ENCODE measurements at regions not wholly inside any gene's neighbourhood (a gene's known extent, or its start where the extent isn't known, plus 50 kb on each side); places are given as distances from the start of the nearest gene placed in this dataset.

GRCh38 chr10:78859769-78860168 lies 209.0 kb upstream of the ZMIZ1 start:
- TF ChIP-seq, protein P1, sequence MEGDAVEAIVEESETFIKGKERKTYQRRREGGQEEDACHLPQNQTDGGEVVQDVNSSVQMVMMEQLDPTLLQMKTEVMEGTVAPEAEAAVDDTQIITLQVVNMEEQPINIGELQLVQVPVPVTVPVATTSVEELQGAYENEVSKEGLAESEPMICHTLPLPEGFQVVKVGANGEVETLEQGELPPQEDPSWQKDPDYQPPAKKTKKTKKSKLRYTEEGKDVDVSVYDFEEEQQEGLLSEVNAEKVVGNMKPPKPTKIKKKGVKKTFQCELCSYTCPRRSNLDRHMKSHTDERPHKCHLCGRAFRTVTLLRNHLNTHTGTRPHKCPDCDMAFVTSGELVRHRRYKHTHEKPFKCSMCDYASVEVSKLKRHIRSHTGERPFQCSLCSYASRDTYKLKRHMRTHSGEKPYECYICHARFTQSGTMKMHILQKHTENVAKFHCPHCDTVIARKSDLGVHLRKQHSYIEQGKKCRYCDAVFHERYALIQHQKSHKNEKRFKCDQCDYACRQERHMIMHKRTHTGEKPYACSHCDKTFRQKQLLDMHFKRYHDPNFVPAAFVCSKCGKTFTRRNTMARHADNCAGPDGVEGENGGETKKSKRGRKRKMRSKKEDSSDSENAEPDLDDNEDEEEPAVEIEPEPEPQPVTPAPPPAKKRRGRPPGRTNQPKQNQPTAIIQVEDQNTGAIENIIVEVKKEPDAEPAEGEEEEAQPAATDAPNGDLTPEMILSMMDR (IDR thresholded peaks at IDR 0.05; ENCODE audit: low read depth, low read length): no peak
- no peak for DNase-seq (ENCODE audit: low read depth in 1 of 2, low spot score in 1 of 2)

DNA sequence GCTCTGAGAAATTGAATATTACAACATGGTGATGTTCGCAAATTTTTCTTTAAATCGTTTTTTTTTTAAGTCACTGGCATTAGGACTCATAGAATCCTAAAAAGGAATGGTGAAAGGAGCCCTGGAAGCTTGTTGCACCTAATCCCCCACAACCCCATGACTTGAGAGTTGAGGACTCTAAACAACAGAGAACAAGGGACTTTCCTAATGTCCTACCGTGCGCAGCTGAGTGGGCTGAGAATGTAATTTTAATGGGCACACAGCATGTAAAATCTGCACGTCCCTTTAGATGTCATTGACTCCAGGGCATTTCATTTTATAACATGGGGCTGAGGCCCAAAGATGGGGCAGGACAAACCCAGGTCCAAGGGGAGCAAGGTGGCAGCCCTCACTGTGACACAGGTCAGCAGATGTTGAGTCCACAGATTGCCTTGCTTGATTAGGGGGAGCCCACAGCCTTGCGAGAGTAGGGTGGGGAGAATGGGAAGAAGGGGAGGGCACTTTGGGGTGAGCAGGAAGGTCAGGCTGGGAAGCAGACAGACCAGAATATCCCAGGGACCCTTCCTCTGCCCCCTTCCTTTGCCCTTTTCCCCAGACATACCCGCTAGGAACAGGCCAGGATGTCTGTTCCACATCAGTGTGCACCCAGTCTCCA lies 208.4 kb upstream of the ZMIZ1 start:
- TF ChIP-seq, protein P1 (IDR thresholded peaks at IDR 0.05; ENCODE audit: low read depth, low read length): no peak
- no peaks in the 10 kb centered on the region for H3K36me3 ChIP-seq
- no peaks in the 10 kb centered on the region for H3K27me3 ChIP-seq
- H3K4me3 ChIP-seq: no peak overlapping the region
- no peak for DNase-seq (ENCODE audit: low read depth in 1 of 2, low spot score in 1 of 2)
- no peak overlapping the region for H3K27ac ChIP-seq
- no peaks in the 10 kb centered on the region for H3K4me1 ChIP-seq (ENCODE audit: low read depth)
- H3K9me3 ChIP-seq (ENCODE audit: low read depth): no peaks in the 10 kb centered on the region

More at GRCh38 chr10:78859769-78860168, 209.0 kb upstream of the ZMIZ1 start:
- no peaks in the 10 kb centered on the region for H3K9me3 ChIP-seq (ENCODE audit: low read depth)
- no peak overlapping the region for H3K27ac ChIP-seq
- H3K4me1 ChIP-seq (ENCODE audit: low read depth): no peaks in the 10 kb centered on the region
- H3K36me3 ChIP-seq: no peaks in the 10 kb centered on the region
- no peaks in the 10 kb centered on the region for H3K27me3 ChIP-seq
- no peak overlapping the region for H3K4me3 ChIP-seq

- TF ChIP-seq, protein P1 (IDR thresholded peaks at IDR 0.05; ENCODE audit: low read depth, low read length): no peak
- no peaks in the 10 kb centered on the region for H3K4me1 ChIP-seq (ENCODE audit: low read depth)
- H3K9me3 ChIP-seq (ENCODE audit: low read depth): no peaks in the 10 kb centered on the region
- H3K27ac ChIP-seq: no peak overlapping the region
- no peak overlapping the region for H3K4me3 ChIP-seq
- H3K36me3 ChIP-seq: no peaks in the 10 kb centered on the region
- peak; percentile 12 to 14 for DNase-seq (ENCODE audit: low read depth in 1 of 2, low spot score in 1 of 2)
- H3K27me3 ChIP-seq: no peaks in the 10 kb centered on the region
Measured at GRCh38 chr10:78861529-78862327, 207.0 kb upstream of the ZMIZ1 start.

- Histone ChIP-seq H3K36me3 (no peaks in the 10 kb centered on the region), H3K4me3 (no peak overlapping the region), H3K27ac (no peak overlapping the region), H3K27me3 (no peaks in the 10 kb centered on the region), H3K4me1 (ENCODE audit: low read depth) (no peaks in the 10 kb centered on the region), H3K9me3 (ENCODE audit: low read depth) (no peaks in the 10 kb centered on the region)
- DNase-seq (ENCODE audit: low read depth in 1 of 2, low spot score in 1 of 2): no peak
- TF ChIP-seq, protein P1 (IDR thresholded peaks at IDR 0.05; ENCODE audit: low read depth, low read length): no peak
Measured at GRCh38 chr10:78862328-78862640, 206.5 kb upstream of the ZMIZ1 start.

GRCh38 chr10:78863140-78863905 lies 205.4 kb upstream of the ZMIZ1 start:
- no peak overlapping the region for H3K27ac ChIP-seq
- no peaks in the 10 kb centered on the region for H3K36me3 ChIP-seq
- DNase-seq (ENCODE audit: low read depth in 1 of 2, low spot score in 1 of 2): no peak
- H3K9me3 ChIP-seq (ENCODE audit: low read depth): no peaks in the 10 kb centered on the region
- no peaks in the 10 kb centered on the region for H3K27me3 ChIP-seq
- no peak overlapping the region for H3K4me3 ChIP-seq
- no peaks in the 10 kb centered on the region for H3K4me1 ChIP-seq (ENCODE audit: low read depth)
- TF ChIP-seq, protein P1 (IDR thresholded peaks at IDR 0.05; ENCODE audit: low read depth, low read length): no peak

All from cardiac muscle cell (in vitro differentiated cells and primary cell).